PC-3 (cell line): ENCODE measurements at regions not wholly inside any gene's neighbourhood (a gene's known extent, or its start where the extent isn't known, plus 50 kb on each side); places are given as distances from the start of the nearest gene placed in this dataset.

Source experiments
- ATAC-seq: fragments of 200-7000 bp; cut with Tn5 transposase; 2 replicates; pipeline ENCODE4 v1.9.1; 2020; ENCODE audit warnings: mild to moderate bottlenecking, moderate library complexity
- BruUV-seq: library from RNA; stranded (reverse); fragments of 400-500 nt; replicated peaks from 2 replicates; lab custom pipeline; 2021; lab: Mats Ljungman, UMichigan
- CTCF ChIA-PET: fragments of 300-600 bp; sonication (Branson Sonifier 250); formaldehyde crosslinking; loops from one replicate; lab custom pipeline; 2022; ENCODE audit warnings: antibody characterized with exemption; lab: Charles Lee
- POLR2A ChIA-PET: fragments of 300-600 bp; sonication (Branson Sonifier 250); formaldehyde crosslinking; loops from one replicate; lab custom pipeline; 2022; ENCODE audit warnings: antibody characterized with exemption; ENCODE audit not compliant: unreplicated experiment; lab: Charles Lee
- DNase-seq: peaks from one replicate; pipeline ENCODE4 v3.0.0-alpha.2; 2015
- H2AFZ ChIP-seq: fragments of 300-600 bp; sonication (generic); 2 replicates; pipeline ENCODE4 v1.6.0; 2016; ENCODE audit warnings: antibody characterized with exemption, low read length
- H3F3A ChIP-seq: fragments of 300-600 bp; sonication (generic); one replicate; pipeline ENCODE4 v1.6.0; 2017; ENCODE audit warnings: antibody characterized with exemption, low read length, control low read depth, mild to moderate bottlenecking; ENCODE audit not compliant: unreplicated experiment
- H3K27ac ChIP-seq: fragments of 300-600 bp; sonication (generic); 2 replicates; pipeline ENCODE4 v1.5.1; 2016; ENCODE audit warnings: mild to moderate bottlenecking, low read length
- H3K27me3 ChIP-seq: fragments of 300-600 bp; sonication (generic); 2 replicates; pipeline ENCODE4 v1.6.1; 2016; ENCODE audit warnings: low read length, mixed read lengths
- H3K36me3 ChIP-seq: fragments of 300-600 bp; sonication (generic); 2 replicates; pipeline ENCODE4 v1.6.1; 2016; ENCODE audit warnings: low read depth, mixed run types, low read length, mixed read lengths
- H3K4me1 ChIP-seq: fragments of 300-600 bp; sonication (generic); 2 replicates; pipeline ENCODE4 v1.5.1; 2016; ENCODE audit warnings: low read length; ENCODE audit not compliant: insufficient read depth
- H3K4me2 ChIP-seq: fragments of 300-600 bp; sonication (generic); 2 replicates; pipeline ENCODE4 v1.6.0; 2016; ENCODE audit warnings: low read length
- H3K4me3 ChIP-seq: fragments of 300-600 bp; sonication (generic); 2 replicates; pipeline ENCODE4 v1.5.1; 2016; ENCODE audit warnings: mild to moderate bottlenecking, low read length, mixed read lengths
- H3K79me2 ChIP-seq: fragments of 300-600 bp; sonication (generic); 2 replicates; pipeline ENCODE4 v1.6.1; 2017; ENCODE audit warnings: low read length, mixed read lengths
- H3K9ac ChIP-seq: fragments of 300-600 bp; sonication (generic); 2 replicates; pipeline ENCODE4 v1.6.0; 2016; ENCODE audit warnings: mild to moderate bottlenecking, low read length
- H3K9me2 ChIP-seq: fragments of 300-600 bp; sonication (generic); replicated peaks from 2 replicates; pipeline ENCODE4 v1.6.1; 2016; ENCODE audit warnings: mixed run types, low read length, mixed read lengths
- H3K9me3 ChIP-seq: fragments of 300-600 bp; sonication (generic); 2 replicates; pipeline ENCODE4 v1.6.1; 2016; ENCODE audit warnings: low read length, mixed read lengths
- H4K20me1 ChIP-seq: fragments of 300-600 bp; sonication (generic); 2 replicates; pipeline ENCODE4 v1.6.1; 2016; ENCODE audit warnings: low read length, mixed read lengths
- CTCF ChIP-seq: fragments of 300-600 bp; sonication (generic); conservative IDR thresholded peaks from 2 replicates; pipeline ENCODE4 v1.5.1; 2017; ENCODE audit warnings: antibody characterized with exemption, low read depth, mild to moderate bottlenecking, low read length
- EZH2 ChIP-seq: fragments of 300-600 bp; sonication (generic); IDR thresholded peaks from one replicate; pipeline ENCODE4 v1.6.1; 2017; ENCODE audit warnings: antibody characterized with exemption, mild to moderate bottlenecking, low read length; ENCODE audit not compliant: unreplicated experiment
- EZH2phosphoT487 ChIP-seq: fragments of 300-600 bp; sonication (generic); IDR thresholded peaks from 2 replicates; pipeline ENCODE4 v1.6.1; 2018; ENCODE audit warnings: mild to moderate bottlenecking, antibody characterized with exemption, low read length, borderline replicate concordance
- intact Hi-C: fragments of 100-400 bp; cut with micrococcal nuclease; formaldehyde crosslinking; loops from 2 replicates; pipeline ENCODE4 v1.9.0; 2023

GRCh38 chr5:82748688-82749460 lies 328.3 kb downstream of the TMEM167A start:
- intact Hi-C loops: no loop called here

GRCh38 chr5:82747986-82748385 lies 329.2 kb downstream of the TMEM167A start:
- ChIA-PET POLR2A (interaction anchor here (0.6 kb wide), 1 partner anchor 316 kb away, joined by 3 read pairs; no protein-coding TSS in a partner anchor), CTCF (no interaction called here)
- H3K4me2 ChIP-seq: no peak overlapping the region
- H3K9ac ChIP-seq: no peak overlapping the region
- no peaks in the 10 kb centered on the region for H4K20me1 ChIP-seq
- TF ChIP-seq EZH2phosphoT487: no peak
- no peak for TF ChIP-seq EZH2
- TF ChIP-seq CTCF: no peak
- no peaks in the 10 kb centered on the region for H3K36me3 ChIP-seq
- no peaks in the 10 kb centered on the region for H3K27me3 ChIP-seq
- H3K9me2 ChIP-seq: no peaks in the 10 kb centered on the region
- H2AFZ ChIP-seq: no peak overlapping the region
- no peak for ATAC-seq
- intact Hi-C loops: no loop called here
- H3K27ac ChIP-seq: no peak overlapping the region
- H3K9me3 ChIP-seq: no peaks in the 10 kb centered on the region
- BruUV-seq: no TSS peak
- no peak for DNase-seq
- no peaks in the 10 kb centered on the region for H3F3A ChIP-seq
- no peaks in the 10 kb centered on the region for H3K4me1 ChIP-seq
- H3K4me3 ChIP-seq: no peak overlapping the region
- no peaks in the 10 kb centered on the region for H3K79me2 ChIP-seq

More at GRCh38 chr5:82748688-82749460, 328.3 kb downstream of the TMEM167A start:
- no peak for TF ChIP-seq EZH2
- TF ChIP-seq CTCF: no peak
- TF ChIP-seq EZH2phosphoT487: no peak
- Histone ChIP-seq H3K27me3 (no peaks in the 10 kb centered on the region), H3K79me2 (no peaks in the 10 kb centered on the region), H3K36me3 (no peaks in the 10 kb centered on the region), H3F3A (no peaks in the 10 kb centered on the region), H3K4me2 (no peak overlapping the region), H3K4me1 (peaks cover 7% of the 10 kb centered on the region), H3K4me3 (no peak overlapping the region), H3K9me2 (no peaks in the 10 kb centered on the region), H3K9me3 (no peaks in the 10 kb centered on the region), H2AFZ (no peak overlapping the region), H4K20me1 (no peaks in the 10 kb centered on the region), H3K27ac (no peak overlapping the region), H3K9ac (no peak overlapping the region)
- no TSS peak for BruUV-seq
- DNase-seq (no peak), ATAC-seq (no peak)
- ChIA-PET POLR2A (no interaction called here), CTCF (no interaction called here)

GRCh38 chr5:82745016-82745415 lies 332.2 kb downstream of the TMEM167A start:
- ChIA-PET POLR2A (no interaction called here), CTCF (interaction anchor here (0.6 kb wide), 1 partner anchor 75 kb away, joined by 8 read pairs; no protein-coding TSS in a partner anchor)
- H3F3A ChIP-seq: no peaks in the 10 kb centered on the region
- H3K9ac ChIP-seq: no peak overlapping the region
- ATAC-seq (no peak), DNase-seq (no peak)
- H3K27ac ChIP-seq: no peak overlapping the region
- no peak for TF ChIP-seq EZH2phosphoT487
- TF ChIP-seq EZH2: no peak
- TF ChIP-seq CTCF: no peak
- no peaks in the 10 kb centered on the region for H3K9me3 ChIP-seq
- intact Hi-C loops: no loop called here
- no peaks in the 10 kb centered on the region for H3K27me3 ChIP-seq
- H4K20me1 ChIP-seq: no peaks in the 10 kb centered on the region
- H3K36me3 ChIP-seq: no peaks in the 10 kb centered on the region
- no peak overlapping the region for H2AFZ ChIP-seq
- no peak overlapping the region for H3K4me2 ChIP-seq
- H3K79me2 ChIP-seq: no peaks in the 10 kb centered on the region
- H3K4me3 ChIP-seq: no peak overlapping the region
- no peaks in the 10 kb centered on the region for H3K9me2 ChIP-seq
- H3K4me1 ChIP-seq: no peaks in the 10 kb centered on the region
- BruUV-seq: no TSS peak
